Natural killer cell treated with Interleukin-12 subunit alpha and Interleukin-12 subunit beta and Interleukin-15 and Interleukin-18, amount 100 ng/mL, for 72 hours (primary cell): ENCODE measurements at regions not wholly inside any gene's neighbourhood (a gene's known extent, or its start where the extent isn't known, plus 50 kb on each side); places are given as distances from the start of the nearest gene placed in this dataset.

Experiments used
- ATAC-seq, 2 donors: fragments of 150-1000 bp; cut with Tn5 transposase in 1 of 2; sonication (Bioruptor Pico), chemical (Tn5 transposase) in 1 of 2; 2 replicates each; pipeline ENCODE4 v1.10.0; 2021
- DNase-seq: peaks from one replicate; pipeline ENCODE4 v3.0.0; 2022; ENCODE audit warnings: low spot score
- H3K27ac Mint-ChIP-seq, 2 donors: 1 replicate in 1 of 2; 2 replicates in 1 of 2; pipeline ENCODE4 v1.8.0; 2022; ENCODE audit warnings: mixed read lengths in 2 of 2, mild to moderate bottlenecking in 1 of 2, moderate library complexity in 1 of 2
- H3K27me3 Mint-ChIP-seq, 2 donors: 1 replicate in 1 of 2; 2 replicates in 1 of 2; pipeline ENCODE4 v1.8.0; 2022; ENCODE audit warnings: mixed read lengths in 2 of 2
- H3K36me3 Mint-ChIP-seq: one replicate; pipeline ENCODE4 v1.8.0; 2022; ENCODE audit warnings: mixed read lengths
- H3K4me1 Mint-ChIP-seq, 2 donors: 1 replicate in 1 of 2; 2 replicates in 1 of 2; pipeline ENCODE4 v1.8.0; 2022; ENCODE audit warnings: low read depth in 2 of 2, mixed read lengths in 2 of 2, mild to moderate bottlenecking in 1 of 2
- H3K4me3 Mint-ChIP-seq: one replicate; pipeline ENCODE4 v1.8.0; 2022; ENCODE audit warnings: mixed read lengths
- H3K9me3 Mint-ChIP-seq: 2 replicates; pipeline ENCODE4 v1.8.0; 2022; ENCODE audit warnings: mixed read lengths

DNA sequence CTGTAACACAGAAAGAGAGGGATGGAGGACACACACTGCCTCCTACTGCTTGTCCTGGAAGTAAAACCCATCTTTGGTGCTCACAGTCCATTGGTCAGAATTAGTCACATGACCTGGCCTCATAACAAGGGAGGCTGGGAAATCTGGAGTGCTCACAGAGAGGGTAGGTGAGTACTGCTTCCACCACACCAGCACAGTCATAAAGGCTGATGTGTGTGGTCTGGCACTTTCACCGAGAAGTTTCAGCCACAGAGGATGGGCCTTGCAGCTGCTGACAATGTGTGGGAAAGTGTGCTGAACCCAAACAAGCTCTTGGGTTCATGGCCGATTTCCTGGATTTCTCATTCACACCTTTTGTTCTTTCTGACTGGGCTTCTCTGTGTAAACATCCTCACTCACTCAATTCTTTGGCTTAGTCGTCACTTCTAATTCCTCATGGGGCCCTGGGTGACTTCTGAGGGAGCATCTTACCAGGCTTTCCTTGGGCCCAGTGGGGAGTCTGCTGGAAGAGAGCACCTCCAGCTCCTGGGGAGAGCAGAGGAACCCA, 100.7 kb downstream of the ASB7 start:
- DNase-seq (no peak), ATAC-seq (peak; percentile 84 to 96)
- Mint-ChIP-seq H3K36me3 (no peaks in the 10 kb centered on the region), H3K4me1 (peaks cover 6% of the 10 kb centered on the region in 2 donors), H3K27me3 (peaks cover 17 to 57% of the 10 kb centered on the region in 2 donors), H3K9me3 (no peaks in the 10 kb centered on the region), H3K27ac (no peak overlapping the region), H3K4me3 (no peak overlapping the region)

DNA sequence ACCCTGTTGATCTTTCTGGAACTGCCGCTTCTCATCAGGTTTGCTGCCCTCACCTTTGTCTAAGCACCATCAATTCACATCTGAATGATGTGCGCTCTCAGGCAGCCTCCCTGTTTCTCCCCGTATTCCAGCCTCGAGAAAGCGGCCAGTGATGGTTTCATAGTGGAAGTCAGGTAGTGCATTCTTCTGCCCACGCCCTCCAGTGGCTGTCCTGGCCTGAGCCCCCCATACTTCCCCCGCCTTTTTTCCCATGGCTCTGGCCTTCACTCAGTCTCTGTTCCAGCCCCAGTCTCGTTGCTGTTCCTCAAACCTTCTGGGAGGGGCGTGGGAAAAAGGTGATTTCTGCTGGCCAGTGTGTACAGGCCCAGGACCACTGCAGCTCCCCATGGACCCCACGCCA, 101.3 kb downstream of the ASB7 start:
- Mint-ChIP-seq H3K9me3 (peaks cover 3% of the 10 kb centered on the region), H3K4me3 (no peak overlapping the region), H3K27ac (no peak overlapping the region), H3K27me3 (peaks cover 18 to 57% of the 10 kb centered on the region in 2 donors), H3K36me3 (peaks cover 3% of the 10 kb centered on the region), H3K4me1 (peaks cover 6% of the 10 kb centered on the region in 2 donors)
- DNase-seq (no peak), ATAC-seq (no peak)

GRCh38 chr15:100704281-100705055, 102.1 kb downstream of the ASB7 start:
- H3K4me1 Mint-ChIP-seq, result peaks cover 6% of the 10 kb centered on the region in 2 donors
- H3K4me3 Mint-ChIP-seq, result no peak overlapping the region
- no peak overlapping the region for H3K27ac Mint-ChIP-seq
- H3K36me3 Mint-ChIP-seq, result peaks cover 10% of the 10 kb centered on the region
- DNase-seq, result no peak
- H3K9me3 Mint-ChIP-seq, result peaks cover 3% of the 10 kb centered on the region
- H3K27me3 Mint-ChIP-seq, result peaks cover 17 to 58% of the 10 kb centered on the region in 2 donors
- no peak for ATAC-seq

DNA sequence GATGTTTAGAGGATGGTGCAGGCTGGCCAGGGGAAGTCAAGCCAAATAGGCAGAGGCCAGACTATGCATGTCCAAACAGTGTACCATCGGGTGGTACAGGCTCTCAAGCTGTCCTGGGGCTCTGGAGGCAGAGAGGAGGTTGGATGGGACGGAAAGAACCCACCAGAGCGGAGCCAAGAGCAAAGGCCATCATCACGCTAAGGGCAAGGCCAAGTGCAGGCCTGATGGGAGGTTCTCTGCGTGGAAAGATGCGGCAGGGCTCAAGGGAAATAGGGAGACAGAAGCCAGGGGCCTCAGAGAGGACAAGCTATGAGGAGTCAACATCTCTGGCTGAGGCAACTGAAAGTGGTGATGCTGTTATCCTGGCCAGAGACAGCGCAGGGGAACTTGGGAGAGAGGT, 102.7 kb downstream of the ASB7 start:
- peaks cover 23 to 64% of the 10 kb centered on the region in 2 donors for H3K27me3 Mint-ChIP-seq
- H3K4me3 Mint-ChIP-seq, result no peak overlapping the region
- no peak overlapping the region for H3K27ac Mint-ChIP-seq
- ATAC-seq, result no peak
- H3K9me3 Mint-ChIP-seq, result peaks cover 9% of the 10 kb centered on the region
- H3K4me1 Mint-ChIP-seq, result peaks cover 6 to 12% of the 10 kb centered on the region in 2 donors
- DNase-seq, result no peak
- H3K36me3 Mint-ChIP-seq, result peaks cover 16% of the 10 kb centered on the region

DNA sequence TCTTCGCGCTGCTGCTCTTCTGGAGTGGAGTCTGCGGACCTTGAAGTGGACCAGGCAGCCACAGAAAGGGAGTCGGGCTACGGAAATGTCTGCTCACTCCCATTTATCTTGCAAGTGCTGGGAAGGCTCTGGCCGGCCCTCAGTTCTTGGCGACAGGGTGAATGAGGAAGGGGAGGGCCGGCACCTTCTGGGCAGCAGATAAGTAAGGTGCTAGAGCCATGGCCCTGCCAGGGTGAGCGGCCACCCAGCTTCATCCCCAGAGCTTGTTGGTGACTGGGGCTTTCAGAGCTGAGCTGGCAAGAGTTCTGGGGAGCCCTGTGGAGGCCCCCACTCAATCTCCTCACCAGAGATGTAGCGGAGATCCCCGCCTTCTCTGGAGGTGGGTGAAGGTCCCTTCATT, 103.5 kb downstream of the ASB7 start:
- H3K27ac Mint-ChIP-seq, result no peak overlapping the region
- peaks cover 10% of the 10 kb centered on the region for H3K9me3 Mint-ChIP-seq
- no peak for ATAC-seq

DNA sequence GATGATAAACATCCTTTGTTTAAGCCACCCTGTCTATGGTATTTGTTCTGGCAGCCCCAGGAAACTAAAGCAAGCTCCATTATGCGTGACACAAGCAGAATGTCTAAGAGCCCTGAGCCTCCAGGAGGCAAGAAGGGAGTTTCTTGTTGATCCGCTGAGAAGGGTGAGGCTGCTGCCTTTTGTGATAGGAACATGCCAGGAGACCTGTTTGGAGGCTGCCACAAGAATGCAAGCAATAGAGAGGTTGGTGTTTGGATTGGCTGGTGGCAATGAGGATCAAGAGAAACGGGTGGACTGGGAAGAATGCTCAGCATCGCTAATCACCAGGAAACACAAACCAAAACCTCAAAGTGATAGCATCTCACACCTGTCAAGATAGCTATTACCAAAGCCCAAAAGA, 104.8 kb downstream of the ASB7 start:
- Mint-ChIP-seq H3K4me3 (no peak overlapping the region), H3K4me1 (peaks cover 6 to 12% of the 10 kb centered on the region in 2 donors)

More for the DNA sequence above, 103.5 kb downstream of the ASB7 start:
- no peak for DNase-seq
- Mint-ChIP-seq H3K27me3 (peaks cover 24 to 64% of the 10 kb centered on the region in 2 donors), H3K36me3 (peaks cover 18% of the 10 kb centered on the region), H3K4me1 (peaks cover 6 to 12% of the 10 kb centered on the region in 2 donors), H3K4me3 (no peak overlapping the region)

GRCh38 chr15:100708916-100709315, 106.5 kb downstream of the ASB7 start:
- H3K4me3 Mint-ChIP-seq, result no peak overlapping the region
- H3K36me3 Mint-ChIP-seq, result peaks cover 18% of the 10 kb centered on the region
- H3K27me3 Mint-ChIP-seq, result peaks cover 19 to 46% of the 10 kb centered on the region in 2 donors
- H3K27ac Mint-ChIP-seq, result no peak overlapping the region
- H3K4me1 Mint-ChIP-seq, result peaks cover 0 to 6% of the 10 kb centered on the region in 2 donors
- H3K9me3 Mint-ChIP-seq, result peaks cover 10% of the 10 kb centered on the region
- ATAC-seq (no peak), DNase-seq (no peak)

More for the DNA sequence above, 104.8 kb downstream of the ASB7 start:
- Mint-ChIP-seq H3K36me3 (peaks cover 18% of the 10 kb centered on the region), H3K27me3 (peaks cover 19 to 53% of the 10 kb centered on the region in 2 donors), H3K9me3 (peaks cover 10% of the 10 kb centered on the region), H3K27ac (no peak overlapping the region)
- no peak for DNase-seq
- no peak for ATAC-seq

- DNase-seq (no peak), ATAC-seq (peak; percentile 49 to 66)
- no peak overlapping the region for H3K27ac Mint-ChIP-seq
- peaks cover 0 to 6% of the 10 kb centered on the region in 2 donors for H3K4me1 Mint-ChIP-seq
- peaks cover 10% of the 10 kb centered on the region for H3K9me3 Mint-ChIP-seq
- H3K36me3 Mint-ChIP-seq, result peaks cover 18% of the 10 kb centered on the region
- H3K4me3 Mint-ChIP-seq, result no peak overlapping the region
- peaks cover 11 to 36% of the 10 kb centered on the region in 2 donors for H3K27me3 Mint-ChIP-seq
These were observed 107.8 kb downstream of the ASB7 start for GRCh38 chr15:100710222-100710621.

DNA sequence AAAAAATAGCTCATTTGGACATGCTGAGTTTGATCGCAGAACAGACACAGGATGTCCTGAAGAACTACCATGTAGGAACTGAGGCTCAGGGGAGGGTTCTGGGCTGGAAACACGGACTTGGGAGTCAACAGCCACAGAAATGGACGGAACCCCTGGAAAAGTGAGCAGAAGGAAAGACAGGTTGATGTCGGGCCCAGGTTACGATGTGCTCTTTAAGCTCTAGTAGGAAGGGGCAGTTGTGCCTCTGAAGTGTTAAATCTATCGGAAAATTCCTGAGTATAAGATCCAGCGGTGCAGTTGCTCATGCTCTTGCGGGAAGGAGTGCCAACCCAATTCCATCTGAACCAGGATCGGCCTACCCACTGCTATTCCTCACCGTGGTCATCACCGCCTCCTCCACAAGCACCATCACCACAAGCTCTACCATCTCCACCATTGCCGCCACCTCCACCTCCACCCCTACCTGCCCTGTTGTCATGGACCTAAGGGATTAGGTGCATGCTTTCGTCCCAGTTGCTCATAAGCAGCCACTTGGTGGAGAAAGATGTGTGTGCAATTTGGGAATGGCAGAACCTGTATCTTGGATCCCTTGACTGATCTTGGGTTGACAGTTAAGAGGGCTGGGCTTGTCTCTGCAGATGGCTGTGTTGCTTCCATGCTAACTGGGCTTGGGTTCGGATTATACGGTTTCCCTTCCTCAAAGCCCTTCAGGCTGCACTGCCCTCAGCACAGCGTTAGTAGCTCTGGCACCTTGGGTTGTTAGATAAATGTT, 108.5 kb downstream of the ASB7 start:
- DNase-seq (no peak), ATAC-seq (no peak)
- peaks cover 11 to 36% of the 10 kb centered on the region in 2 donors for H3K27me3 Mint-ChIP-seq
- H3K9me3 Mint-ChIP-seq, result peaks cover 10% of the 10 kb centered on the region
- no peak overlapping the region for H3K4me3 Mint-ChIP-seq
- peaks cover 18% of the 10 kb centered on the region for H3K36me3 Mint-ChIP-seq
- H3K27ac Mint-ChIP-seq, result no peak overlapping the region
- peaks cover 0 to 6% of the 10 kb centered on the region in 2 donors for H3K4me1 Mint-ChIP-seq

- ATAC-seq (no peak), DNase-seq (no peak)
- no peak overlapping the region for H3K4me3 Mint-ChIP-seq
- peaks cover 0 to 6% of the 10 kb centered on the region in 2 donors for H3K4me1 Mint-ChIP-seq
- peaks cover 10% of the 10 kb centered on the region for H3K9me3 Mint-ChIP-seq
- peaks cover 18% of the 10 kb centered on the region for H3K36me3 Mint-ChIP-seq
- peaks cover 11 to 35% of the 10 kb centered on the region in 2 donors for H3K27me3 Mint-ChIP-seq
- no peak overlapping the region for H3K27ac Mint-ChIP-seq
These were observed 109.2 kb downstream of the ASB7 start for GRCh38 chr15:100711516-100712021.

- no peak overlapping the region for H3K27ac Mint-ChIP-seq
- peaks cover 0 to 6% of the 10 kb centered on the region in 2 donors for H3K4me1 Mint-ChIP-seq
- peaks cover 13 to 28% of the 10 kb centered on the region in 2 donors for H3K27me3 Mint-ChIP-seq
- ATAC-seq (no peak), DNase-seq (no peak)
- peaks cover 18% of the 10 kb centered on the region for H3K36me3 Mint-ChIP-seq
- peaks cover 10% of the 10 kb centered on the region for H3K9me3 Mint-ChIP-seq
- H3K4me3 Mint-ChIP-seq, result no peak overlapping the region
These were observed 109.8 kb downstream of the ASB7 start for GRCh38 chr15:100712226-100712625.

- H3K36me3 Mint-ChIP-seq, result peaks cover 18% of the 10 kb centered on the region
- H3K9me3 Mint-ChIP-seq, result peaks cover 10% of the 10 kb centered on the region
- no peak overlapping the region for H3K4me3 Mint-ChIP-seq
- DNase-seq (no peak), ATAC-seq (no peak)
- peaks cover 0 to 6% of the 10 kb centered on the region in 2 donors for H3K4me1 Mint-ChIP-seq
- no peak overlapping the region for H3K27ac Mint-ChIP-seq
- H3K27me3 Mint-ChIP-seq, result peaks cover 17% of the 10 kb centered on the region in 2 donors
These were observed 110.9 kb downstream of the ASB7 start for GRCh38 chr15:100713163-100713867.

GRCh38 chr15:100714034-100714748, 111.8 kb downstream of the ASB7 start:
- DNase-seq (no peak), ATAC-seq (no peak)
- H3K4me3 Mint-ChIP-seq, result no peak overlapping the region
- H3K36me3 Mint-ChIP-seq, result peaks cover 11% of the 10 kb centered on the region
- peaks cover 8 to 15% of the 10 kb centered on the region in 2 donors for H3K27me3 Mint-ChIP-seq
- peaks cover 7% of the 10 kb centered on the region for H3K9me3 Mint-ChIP-seq
- H3K27ac Mint-ChIP-seq, result no peak overlapping the region
- peaks cover 0 to 6% of the 10 kb centered on the region in 2 donors for H3K4me1 Mint-ChIP-seq
